HS-5 (cell line): ENCODE measurements at regions not wholly inside any gene's neighbourhood (a gene's known extent, or its start where the extent isn't known, plus 50 kb on each side); places are given as distances from the start of the nearest gene placed in this dataset.
"Not testable (repeated sequence)": the region's sequence is repeated elsewhere in the genome, so short reads cannot be mapped to it uniquely, and the experiment has no call there.

Source experiments
- DNase-seq: peaks from one replicate; pipeline ENCODE4 v3.0.0-alpha.2; 2012; ENCODE audit warnings: low read depth

DNA sequence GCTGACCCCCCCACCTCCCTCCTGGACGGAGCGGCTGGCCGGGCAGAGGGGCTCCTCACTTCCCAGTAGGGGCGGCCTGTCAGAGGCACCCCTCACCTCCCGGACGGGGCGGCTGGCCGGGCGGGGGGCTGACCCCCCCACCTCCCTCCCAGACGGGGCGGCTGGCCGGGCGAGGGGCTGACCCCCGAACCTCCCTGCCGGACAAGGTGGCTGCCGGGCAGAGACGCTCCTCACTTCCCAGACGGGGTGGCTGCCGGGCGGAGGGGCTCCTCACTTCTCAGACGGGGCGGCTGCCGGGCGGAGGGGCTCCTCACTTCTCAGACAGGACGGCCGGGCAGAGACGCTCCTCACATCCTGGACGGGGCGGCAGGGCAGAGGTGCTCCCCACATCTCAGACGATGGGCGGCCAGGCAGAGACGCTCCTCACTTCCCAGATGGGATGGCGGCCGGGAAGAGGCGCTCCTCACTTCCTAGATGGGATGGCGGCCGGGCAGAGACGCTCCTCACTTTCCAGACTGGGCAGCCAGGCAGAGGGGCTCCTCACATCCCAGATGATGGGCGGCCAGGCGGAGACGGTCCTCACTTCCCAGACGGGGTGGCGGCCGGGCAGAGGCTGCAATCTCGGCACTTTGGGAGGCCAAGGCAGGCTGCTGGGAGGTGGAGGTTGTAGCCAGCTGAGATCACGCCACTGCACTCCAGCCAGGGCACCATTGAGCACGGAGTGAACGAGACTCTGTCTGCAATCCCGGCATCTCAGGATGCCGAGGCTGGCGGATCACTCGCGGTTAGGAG lies 66.2 kb upstream of the PAPPA2 start:
- DNase-seq, result not testable (repeated sequence)

DNA sequence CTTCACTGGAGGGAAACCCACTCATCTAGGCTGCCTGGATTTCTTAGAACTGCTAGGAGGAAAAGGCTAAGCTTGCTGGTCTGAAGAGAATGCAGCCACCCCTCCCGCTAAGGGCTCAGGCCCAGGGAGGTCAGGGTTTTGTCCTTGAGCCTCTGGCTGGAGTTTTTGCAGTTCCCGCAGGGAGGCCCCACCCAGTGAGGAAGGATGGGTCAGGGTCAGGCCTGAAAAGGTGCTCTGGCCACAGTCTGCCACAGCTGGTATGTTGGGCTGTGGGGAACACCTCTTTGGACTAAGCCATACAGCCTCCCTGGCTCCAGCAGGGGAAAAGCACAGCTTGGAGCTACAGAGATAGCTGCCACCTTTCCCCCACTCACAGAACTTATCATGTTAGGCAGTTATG lies 71.4 kb upstream of the PAPPA2 start:
- DNase-seq, result no peak

DNA sequence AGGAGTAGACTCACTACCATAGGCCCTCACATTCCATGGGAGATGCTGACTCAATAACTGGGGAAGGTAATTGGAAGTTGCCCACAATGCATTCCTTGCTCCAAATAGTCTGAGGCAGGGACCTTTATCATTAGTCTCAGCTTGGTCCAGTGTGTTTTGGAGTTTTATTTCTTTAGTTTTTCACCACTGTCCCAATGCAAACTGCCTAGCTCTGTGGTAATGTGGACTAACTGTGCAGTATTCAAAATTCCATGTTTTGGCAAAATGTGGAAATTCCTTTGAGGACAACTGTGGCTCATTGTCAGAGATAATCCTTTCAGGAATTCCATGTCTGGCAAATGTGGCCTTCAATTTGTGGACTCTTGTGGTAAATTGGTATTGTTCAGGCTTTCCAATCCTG lies 78.1 kb upstream of the PAPPA2 start:
- DNase-seq, result no peak

DNA sequence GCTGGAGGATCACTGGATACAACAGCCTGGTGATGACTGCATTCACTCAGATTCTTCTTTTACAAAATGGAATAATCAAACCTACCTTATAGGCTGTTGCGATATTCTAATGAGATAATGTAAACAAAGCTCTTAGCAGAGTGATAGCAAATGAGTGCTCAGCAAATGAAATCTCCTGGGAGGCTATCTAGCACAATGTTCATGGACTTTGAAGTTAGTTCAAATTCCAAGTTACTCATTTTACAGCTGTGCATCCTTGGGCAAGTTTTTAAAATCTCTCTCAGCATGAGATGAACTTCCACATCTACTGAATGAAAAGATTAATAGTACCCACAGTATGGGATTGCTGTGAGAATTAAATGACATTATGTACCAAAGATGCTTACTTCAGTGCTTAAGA lies 80.8 kb upstream of the PAPPA2 start:
- DNase-seq, result no peak

DNA sequence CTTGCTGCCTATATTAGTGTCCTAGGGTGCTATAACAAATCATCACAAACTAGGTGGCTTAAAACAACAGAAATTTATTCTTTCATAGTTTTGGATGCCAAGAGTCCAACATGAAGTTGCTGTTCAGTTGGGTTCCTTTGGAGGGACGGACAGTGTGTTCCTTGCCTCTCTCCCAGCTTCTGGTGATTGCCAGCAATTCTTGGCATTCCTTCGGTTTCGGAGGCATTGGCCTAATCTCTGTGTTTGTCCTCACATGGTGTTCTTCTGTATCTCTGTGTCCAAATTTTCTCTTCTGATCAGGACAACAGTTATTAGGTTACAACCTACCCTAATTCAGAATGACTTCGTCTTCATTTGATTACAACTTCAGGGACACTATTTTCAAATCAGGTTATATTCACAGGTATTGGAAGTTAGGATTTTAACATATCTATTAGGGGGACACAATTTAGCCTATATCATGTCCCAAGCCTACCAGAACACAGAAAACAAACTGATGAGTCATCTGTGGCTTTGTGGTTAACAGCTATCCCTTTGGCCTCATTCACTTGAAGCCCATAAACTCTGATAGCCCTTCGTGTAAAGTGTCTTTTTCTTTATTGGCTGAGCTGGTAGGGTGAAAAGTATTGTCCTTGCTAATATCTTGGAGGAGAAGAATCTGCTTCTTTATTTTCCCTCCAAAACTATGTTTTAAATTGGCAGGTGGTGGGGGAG lies 83.2 kb upstream of the PAPPA2 start:
- no peak for DNase-seq

DNA sequence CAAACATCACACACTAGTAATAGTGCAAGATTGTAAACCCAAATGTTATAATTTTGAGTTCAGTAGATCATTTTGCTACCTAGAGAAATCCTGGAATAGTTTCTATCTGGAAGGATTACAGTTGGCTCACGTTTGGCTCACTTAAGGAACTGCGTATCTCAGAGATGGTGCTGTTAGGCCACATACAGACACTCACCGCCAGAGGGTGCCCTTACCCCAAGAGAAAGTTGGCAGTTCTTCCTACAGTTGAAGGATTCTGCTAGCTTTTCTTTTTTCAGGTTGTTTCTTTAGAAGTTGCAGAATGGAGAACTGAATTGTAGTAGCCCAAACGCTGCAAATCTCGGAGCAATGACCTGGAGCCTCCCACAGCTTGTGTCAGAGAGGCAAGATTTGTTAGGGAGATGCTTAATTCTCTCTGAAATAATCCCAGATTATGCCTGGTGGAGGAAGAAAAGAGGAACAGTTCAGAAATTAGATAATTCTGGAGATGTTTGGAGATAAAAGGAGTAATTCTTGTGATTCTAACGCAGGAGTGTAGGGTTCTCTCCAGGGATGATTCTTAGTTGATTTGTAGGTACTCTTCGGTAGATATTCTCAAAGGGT lies 87.9 kb upstream of the PAPPA2 start:
- DNase-seq, result peak; percentile 37

DNA sequence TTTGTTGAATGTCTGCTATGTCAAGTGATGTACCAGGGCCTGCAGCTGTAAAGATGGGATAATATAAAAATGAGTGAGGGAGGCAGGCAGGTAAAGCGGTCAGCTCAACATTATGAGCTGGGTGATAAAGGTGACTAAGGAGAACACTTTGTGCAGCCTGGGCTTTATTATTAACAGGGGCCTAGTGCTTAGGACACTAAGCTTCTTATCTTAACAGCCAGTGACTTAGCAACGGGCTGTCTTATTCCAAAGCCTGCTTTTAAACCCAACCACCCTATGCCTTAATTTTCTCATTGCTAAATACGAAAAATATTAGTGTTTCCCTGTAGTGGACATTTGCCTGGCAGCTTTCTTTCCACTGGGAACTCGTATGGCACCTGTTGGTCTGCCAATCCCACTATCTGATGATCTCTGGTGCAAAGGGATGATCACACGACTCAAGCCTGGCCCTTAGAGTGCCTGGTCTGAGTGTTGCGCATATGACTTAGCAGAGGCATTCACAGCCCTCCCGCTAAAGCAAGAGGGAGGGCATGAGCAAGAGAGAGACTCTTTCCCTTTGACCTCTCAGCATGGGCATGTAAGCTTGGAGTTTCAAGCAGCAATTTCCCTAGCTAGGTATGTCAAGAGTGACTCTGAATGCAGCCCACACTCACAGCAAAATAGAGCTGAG lies 98.6 kb upstream of the PAPPA2 start:
- no peak for DNase-seq

DNA sequence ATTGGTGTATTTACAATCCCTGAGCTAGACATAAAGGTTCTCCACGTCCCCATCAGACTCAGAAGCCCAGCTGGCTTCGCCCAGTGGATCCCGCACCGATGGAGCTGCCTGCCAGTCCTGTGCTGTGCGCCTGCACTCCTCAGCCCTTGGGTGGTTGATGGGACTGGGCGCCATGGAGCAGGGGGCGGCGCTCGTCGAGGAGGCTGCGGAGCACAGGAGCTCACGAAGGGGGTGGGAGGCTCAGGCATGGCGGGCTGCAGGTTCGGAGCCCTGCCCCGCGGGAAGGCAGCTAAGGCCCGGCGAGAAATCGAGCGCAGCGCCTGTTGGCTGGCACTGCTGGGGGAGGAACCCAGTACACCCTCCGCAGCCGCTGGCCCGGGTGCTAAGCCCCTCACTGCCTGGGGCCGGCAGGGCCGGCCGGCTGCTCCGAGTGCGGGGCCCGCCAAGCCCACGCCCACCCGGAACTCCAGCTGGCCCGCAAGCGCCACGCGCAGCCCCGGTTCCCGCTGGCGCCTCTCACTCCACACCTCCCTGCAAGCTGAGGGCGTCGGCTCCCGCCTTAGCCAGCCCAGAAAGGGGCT lies 113.8 kb upstream of the PAPPA2 start:
- not testable (repeated sequence) for DNase-seq

DNA sequence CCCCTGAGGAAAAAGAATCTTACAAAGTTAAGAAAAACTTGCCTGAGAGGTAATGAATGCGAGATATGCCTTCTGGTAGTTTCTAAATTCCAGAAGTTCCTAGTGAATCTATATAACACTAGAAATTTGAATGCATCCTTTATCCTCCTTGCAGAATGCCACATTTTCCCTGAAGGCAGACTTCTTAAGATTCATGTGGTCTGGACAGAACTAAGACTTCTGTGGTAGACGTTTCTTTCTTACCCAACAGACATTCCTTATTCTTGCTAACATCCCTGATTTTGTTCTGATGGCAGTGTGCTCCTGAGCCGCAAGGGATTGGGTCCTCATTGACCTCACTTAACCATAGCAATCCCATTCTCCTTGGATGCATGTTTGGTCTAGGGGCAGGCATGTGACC lies 121.3 kb upstream of the PAPPA2 start:
- DNase-seq, result no peak

DNA sequence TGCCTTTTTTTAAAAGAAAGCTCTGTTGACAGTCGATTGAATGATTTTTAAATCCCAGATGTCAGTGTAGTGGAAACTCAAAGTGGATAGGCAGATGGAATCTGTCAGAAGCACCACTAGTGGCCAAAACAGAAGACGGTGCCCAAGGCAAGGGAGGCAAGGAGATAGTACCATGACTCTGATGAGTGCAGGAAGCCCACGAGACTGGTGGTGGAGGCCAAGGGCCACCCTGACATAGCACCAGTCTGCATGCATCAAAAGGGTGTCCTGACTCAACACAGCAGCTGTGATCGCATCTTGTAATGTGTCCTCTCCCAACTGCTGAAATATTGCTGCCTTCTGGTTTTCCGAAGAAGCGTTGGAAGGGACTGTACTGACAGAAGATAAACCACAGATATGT lies 124.1 kb upstream of the PAPPA2 start:
- no peak for DNase-seq

DNA sequence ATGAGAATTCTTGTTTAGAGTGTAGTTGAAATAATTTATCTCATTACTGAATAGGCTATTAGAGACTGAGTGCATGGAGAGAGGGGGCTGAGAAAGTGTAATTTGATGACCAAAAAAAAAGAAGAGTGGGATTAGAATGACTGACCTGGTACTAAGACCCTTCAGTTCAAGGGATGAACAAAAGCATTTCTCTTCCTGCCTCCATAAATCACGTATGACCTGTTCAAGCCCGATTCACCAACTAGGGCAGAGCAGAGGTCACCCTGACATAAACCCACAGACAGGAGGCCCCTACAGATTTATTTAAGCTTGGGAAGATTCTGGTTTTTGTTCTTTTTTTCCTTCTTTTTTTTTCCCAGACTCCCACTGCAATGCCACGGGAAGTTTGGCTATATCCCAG lies 123.7 kb upstream of the COP1 start:
- no peak for DNase-seq

DNA sequence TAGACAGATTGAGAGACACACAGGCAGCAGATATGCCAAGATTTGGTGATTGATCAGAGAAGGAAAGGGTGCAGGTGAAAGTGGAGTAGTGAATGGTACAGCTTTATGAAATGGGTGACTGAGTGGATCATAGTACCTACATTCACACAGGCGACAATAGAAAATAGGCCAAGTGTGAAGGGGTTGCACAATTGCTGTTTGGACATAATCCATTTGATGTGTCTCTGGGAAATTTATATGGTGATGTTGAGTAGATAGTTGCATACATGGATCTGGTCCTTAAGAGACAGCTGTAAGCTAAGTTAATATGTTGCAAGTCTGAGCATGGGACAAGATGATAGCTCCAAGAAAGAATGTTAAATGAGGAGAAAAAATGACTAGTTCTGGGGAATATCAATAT lies 118.6 kb upstream of the COP1 start:
- DNase-seq, result no peak

DNA sequence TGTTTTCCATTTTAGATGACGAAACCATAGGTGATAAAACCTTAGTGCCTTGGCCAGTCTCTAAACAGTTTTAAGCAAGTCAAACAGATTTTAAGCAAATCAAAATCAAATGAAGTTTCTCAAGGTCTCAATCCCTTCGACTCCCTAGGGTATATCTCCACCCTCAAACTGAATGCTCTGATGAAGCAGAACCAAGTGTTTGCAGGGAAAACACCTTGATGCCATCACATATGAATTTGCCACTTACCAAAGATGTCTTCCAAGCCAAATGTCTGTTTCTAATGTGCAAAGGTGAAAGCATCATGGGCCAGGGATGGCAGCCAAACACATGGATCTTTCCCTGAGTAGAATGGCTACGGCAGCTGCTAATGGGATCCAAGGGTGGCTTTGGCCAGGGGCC lies 116.4 kb upstream of the COP1 start:
- no peak for DNase-seq

DNA sequence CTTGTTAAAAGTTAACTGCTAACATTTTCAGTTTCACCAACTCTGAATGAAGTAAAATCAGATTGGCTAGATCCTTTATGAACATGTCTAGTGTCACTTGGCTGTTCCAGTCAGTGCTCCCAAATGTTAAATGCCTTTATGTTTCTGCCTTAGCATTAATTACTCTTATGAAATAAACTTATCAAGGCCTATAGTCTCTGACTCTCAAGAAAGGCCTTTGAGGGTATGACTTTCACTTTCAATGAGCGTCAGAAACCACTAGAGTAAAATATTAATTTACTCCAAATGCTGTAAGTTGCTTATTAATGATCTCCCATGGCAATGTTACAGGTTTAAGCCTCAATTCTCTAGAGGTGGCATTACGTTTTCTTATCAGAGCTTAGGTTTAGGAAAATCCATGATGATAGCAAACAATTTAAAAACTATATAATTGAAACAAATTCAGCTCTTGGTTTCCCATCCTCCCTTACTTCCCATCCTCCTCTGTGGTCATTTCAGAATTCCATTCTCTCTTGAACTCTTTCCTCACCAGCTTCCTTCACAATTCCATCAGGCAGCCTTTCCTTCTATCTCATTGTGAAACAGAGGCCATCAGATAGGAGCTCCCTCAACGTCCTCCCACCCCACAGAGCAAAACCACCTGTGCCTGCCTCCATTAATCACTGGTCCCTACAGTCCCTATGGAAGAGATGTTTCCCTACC lies 108.6 kb upstream of the COP1 start:
- no peak for DNase-seq

DNA sequence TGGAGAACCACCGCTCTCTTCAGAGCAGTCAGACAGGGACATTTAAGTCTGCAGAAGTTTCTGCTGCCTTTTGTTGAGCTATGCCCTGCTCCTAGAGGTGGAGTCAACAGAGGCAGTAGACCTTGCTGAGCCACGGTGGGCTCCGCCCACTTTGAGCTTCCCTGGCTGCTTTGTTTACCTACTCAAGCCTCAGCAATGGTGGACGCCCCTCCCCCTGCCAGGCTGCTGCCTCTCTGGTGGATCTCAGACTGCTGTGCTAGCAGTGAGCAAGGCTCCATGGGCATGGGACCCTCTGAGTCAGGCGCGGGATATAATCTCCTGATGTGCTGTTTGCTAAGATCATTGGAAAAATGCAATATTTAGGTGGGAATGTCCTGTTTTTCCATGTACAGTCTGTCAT lies 89.5 kb upstream of the COP1 start:
- DNase-seq, result not testable (repeated sequence)

DNA sequence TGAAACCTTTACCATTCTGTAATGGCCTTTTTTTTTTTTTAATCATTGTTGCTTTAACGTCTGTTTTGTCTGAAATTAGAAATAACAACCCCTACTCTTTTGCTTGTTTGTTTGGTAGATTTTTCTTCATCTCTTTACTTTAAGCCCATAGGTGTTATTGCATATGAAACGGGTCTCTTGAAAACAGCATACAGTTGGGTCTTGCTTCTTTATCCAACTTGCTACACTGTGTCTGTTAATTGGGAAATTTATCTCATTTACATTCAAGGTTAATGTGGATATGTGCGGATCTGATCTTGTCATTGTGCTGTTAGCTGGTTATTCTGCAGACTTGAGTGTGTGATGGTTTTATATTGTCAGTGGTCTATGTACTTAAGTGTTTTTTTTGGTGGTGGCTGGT lies 78.9 kb upstream of the COP1 start:
- DNase-seq, result no peak

DNA sequence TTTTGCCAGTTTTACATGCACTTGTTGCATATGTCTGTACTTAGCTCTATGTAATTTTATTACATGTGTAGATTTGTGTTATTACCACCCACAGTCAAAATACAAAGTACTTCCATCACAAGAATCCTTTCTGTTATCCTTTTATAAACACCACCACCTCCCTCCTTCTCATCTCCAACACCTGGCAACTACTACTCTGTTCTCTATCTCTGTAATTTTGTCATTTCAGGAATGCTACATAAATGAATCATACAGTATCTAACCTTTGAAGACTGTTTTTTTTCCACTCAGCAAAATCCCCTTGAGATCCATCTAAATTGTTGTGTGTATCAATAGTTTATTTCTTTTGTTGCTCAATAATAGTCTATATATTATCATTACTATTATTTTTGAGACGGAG lies 64.5 kb upstream of the COP1 start:
- no peak for DNase-seq
